ENCODE measurements at regions not wholly inside any gene's neighbourhood (a gene's known extent, or its start where the extent isn't known, plus 50 kb on each side); places are given as distances from the start of the nearest gene placed in this dataset.

DNA sequence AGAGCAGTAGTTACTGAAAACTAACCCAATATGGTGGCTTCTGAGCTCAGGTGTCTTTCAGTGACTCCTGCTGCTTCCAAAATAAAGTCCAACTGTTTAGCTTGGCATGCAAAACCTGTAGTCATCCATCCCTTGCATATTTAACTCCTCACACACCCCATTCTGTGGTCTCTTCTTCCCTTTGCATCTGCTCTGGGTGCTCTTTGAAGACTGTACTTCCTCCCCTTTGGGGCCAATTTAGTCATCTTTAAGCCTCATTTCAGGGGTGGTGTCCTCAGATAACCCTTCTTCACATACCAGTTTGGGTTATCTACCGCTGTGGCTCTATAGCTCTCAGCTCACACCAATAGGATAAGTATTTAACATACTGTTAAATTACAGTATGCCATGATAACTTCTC is 209.9 kb upstream of the DMRT1 start:
- H3K27ac ChIP-seq, result no peak overlapping the region

DNA sequence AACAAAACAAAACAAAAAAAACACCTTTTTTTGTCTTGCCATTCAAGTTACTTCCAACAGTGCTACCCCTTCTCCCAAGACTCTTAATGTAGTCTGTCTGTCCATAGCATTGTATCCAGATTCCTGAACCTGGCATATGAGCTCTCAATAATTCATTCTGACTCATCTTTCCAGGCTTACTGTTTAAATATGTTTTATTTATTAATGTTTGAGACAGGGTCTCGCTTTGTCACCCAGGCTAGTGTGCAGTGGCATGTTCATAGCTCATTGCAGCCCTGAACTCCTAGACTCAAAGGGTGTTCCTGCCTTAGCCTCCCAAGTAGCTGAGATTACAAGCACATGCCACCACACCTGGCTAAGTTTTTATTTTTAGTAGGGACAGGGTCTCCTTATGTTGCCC is 208.0 kb upstream of the DMRT1 start:
- TF ChIP-seq, protein P1, sequence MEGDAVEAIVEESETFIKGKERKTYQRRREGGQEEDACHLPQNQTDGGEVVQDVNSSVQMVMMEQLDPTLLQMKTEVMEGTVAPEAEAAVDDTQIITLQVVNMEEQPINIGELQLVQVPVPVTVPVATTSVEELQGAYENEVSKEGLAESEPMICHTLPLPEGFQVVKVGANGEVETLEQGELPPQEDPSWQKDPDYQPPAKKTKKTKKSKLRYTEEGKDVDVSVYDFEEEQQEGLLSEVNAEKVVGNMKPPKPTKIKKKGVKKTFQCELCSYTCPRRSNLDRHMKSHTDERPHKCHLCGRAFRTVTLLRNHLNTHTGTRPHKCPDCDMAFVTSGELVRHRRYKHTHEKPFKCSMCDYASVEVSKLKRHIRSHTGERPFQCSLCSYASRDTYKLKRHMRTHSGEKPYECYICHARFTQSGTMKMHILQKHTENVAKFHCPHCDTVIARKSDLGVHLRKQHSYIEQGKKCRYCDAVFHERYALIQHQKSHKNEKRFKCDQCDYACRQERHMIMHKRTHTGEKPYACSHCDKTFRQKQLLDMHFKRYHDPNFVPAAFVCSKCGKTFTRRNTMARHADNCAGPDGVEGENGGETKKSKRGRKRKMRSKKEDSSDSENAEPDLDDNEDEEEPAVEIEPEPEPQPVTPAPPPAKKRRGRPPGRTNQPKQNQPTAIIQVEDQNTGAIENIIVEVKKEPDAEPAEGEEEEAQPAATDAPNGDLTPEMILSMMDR (IDR thresholded peaks at IDR 0.05), result no peak
- no peak overlapping the region for H3K27ac ChIP-seq
- DNase-seq (ENCODE audit: low spot score), result no peak

More for the DNA sequence above, 209.9 kb upstream of the DMRT1 start:
- TF ChIP-seq, protein P1 (IDR thresholded peaks at IDR 0.05), result no peak
- no peak overlapping the region for H3K4me3 ChIP-seq
- no peak for DNase-seq (ENCODE audit: low spot score)

DNA sequence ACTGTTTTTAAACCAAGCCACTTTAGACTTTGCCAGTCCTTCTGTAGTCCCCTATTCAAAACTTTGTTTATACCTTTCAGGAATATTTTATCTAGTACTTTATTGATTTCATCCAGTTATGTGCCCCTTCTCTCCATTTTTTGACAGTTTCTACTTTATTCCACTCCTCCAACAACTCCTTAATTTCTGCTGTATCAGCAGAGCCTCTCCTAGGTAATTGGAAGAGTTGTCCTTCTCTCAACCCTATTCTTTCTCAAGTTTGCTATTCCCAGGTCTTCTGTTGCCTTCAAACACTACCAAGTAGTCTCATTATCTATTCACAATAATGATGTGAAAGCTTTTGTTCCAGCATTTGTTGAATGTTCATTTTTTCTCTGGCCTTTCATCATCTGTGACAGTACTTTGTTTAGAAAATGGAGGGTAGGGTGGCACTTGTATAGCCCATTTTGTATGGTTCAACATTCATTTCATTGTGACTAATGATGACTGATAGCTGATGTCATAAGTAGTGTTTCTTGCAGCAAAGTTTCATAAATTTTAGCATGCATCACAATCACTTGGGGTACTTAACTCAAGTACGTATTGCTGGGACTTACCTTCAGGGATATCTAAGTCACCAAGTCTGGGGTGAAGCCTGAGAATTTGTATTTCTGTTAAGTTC is 204.4 kb upstream of the DMRT1 start:
- Histone ChIP-seq H3K4me3 (no peak overlapping the region), H3K27ac (no peak overlapping the region)
- TF ChIP-seq, protein P1 (IDR thresholded peaks at IDR 0.05), result no peak
- no peak for DNase-seq (ENCODE audit: low spot score)

More for the DNA sequence above, 208.0 kb upstream of the DMRT1 start:
- no peak overlapping the region for H3K4me3 ChIP-seq

DNA sequence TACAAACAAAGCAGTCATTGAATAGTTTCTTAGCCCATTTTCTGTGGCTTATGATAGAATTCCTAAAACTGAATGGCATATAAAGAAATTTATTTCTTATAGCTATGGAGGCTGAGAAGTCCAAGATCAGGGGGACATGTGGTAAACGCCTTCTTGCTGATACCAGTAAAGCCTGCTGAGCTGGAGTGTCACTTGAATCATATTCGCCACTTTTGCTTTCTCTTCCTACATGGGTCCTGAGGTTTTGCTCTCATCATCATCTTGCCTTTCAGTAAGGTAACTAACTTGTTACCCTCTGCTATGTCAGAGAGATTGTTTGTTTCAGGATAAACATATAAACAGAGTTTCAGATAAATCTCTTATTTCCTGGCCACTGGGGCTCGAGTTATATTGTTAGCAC is 203.3 kb upstream of the DMRT1 start:
- DNase-seq (ENCODE audit: low spot score), result no peak
- Histone ChIP-seq H3K27ac (no peak overlapping the region), H3K4me3 (no peak overlapping the region)
- TF ChIP-seq, protein P1 (IDR thresholded peaks at IDR 0.05), result no peak

DNA sequence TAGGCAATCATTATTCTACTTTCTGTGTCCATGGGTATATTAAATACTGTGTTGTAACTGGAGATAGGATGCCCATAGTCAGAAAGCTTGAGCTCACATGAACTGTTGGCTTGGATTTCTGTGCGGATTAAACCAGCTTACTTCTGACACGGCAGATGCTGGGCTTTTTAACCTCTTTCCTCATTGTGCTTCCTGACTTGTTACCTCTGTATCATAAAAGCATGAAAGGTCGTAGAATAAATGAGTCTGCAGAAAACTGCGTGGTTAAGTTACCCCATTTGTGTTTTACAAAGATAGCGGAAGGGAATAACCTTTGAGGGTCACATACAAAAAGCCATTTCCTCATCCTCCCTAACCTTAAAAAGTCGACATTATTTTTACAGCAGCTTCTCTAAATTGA is 199.5 kb upstream of the DMRT1 start:
- TF ChIP-seq, protein P1 (IDR thresholded peaks at IDR 0.05), result no peak
- no peak overlapping the region for H3K4me3 ChIP-seq
- H3K27ac ChIP-seq, result peak overlapping the region; percentile 34 to 47
- DNase-seq (ENCODE audit: low spot score), result no peak

DNA sequence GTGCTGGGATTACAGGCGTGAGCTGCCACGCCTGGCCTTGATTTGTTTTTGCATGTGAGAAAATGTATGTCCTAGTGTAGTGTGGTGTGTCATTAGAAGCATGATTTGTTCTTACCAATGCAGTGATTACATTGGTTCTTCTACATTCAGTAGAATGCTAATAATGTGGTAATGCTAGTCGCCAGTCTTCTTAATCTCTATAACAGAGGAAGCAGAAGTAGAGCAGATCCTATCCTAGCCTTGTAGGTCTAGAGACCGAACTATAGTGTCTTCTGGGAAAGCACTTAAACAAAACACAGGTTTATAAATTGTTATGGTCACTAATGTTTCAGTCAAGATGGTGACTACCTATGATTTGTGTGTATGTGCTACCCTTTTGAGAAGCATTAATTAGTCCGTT is 197.5 kb upstream of the DMRT1 start:
- TF ChIP-seq, protein P1 (IDR thresholded peaks at IDR 0.05), result no peak
- no peak for DNase-seq (ENCODE audit: low spot score)
- Histone ChIP-seq H3K4me3 (no peak overlapping the region), H3K27ac (peak overlapping the region; percentile 21 to 35)

DNA sequence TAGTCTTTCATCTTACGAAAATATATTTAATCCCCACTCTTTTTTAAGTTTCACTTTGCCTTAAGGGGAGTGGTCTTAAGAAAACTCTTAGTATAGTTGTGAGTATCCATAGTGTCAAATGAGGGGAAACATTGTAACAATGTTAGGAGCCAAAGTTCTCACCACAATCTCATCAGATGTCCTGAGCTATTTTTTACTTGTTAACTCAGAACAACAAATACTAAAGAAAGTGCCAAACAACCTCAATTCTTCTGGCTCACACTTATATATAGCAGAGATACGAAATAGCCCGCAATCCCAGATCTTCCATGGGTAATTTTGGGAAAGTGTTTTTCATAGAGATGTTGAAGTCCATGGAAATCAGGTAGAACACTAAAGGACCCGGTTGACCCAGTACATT is 194.0 kb upstream of the DMRT1 start:
- no peak for DNase-seq (ENCODE audit: low spot score)
- Histone ChIP-seq H3K27ac (peak overlapping the region in 1 of 2 donors; percentile 3), H3K4me3 (no peak overlapping the region)
- TF ChIP-seq, protein P1 (IDR thresholded peaks at IDR 0.05), result no peak

All from coronary artery (tissue), 2 donors.